ENCODE measurements at regions not wholly inside any gene's neighbourhood (a gene's known extent, or its start where the extent isn't known, plus 50 kb on each side); places are given as distances from the start of the nearest gene placed in this dataset.

DNA sequence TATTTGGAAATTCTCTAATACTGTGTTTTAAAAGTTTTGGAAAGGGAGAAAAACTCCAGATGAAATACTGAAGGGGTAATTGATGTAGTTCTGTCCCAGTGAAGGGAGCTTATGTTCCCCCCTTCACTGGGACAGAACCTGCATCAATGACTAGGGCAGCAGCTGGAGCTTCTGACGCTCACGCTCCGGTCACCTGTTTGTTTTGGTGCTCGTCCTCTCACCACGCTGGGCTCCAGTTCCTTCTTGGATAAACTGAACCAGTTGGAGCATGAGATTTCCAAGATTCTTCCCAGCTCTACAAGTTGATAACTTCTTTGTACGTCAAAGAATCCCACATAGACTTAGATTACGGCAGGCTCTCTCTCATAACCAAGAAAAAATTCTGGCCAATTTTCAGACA is 51.4 kb upstream of the HNRNPU start (continued):
- TF ChIP-seq, protein P1, sequence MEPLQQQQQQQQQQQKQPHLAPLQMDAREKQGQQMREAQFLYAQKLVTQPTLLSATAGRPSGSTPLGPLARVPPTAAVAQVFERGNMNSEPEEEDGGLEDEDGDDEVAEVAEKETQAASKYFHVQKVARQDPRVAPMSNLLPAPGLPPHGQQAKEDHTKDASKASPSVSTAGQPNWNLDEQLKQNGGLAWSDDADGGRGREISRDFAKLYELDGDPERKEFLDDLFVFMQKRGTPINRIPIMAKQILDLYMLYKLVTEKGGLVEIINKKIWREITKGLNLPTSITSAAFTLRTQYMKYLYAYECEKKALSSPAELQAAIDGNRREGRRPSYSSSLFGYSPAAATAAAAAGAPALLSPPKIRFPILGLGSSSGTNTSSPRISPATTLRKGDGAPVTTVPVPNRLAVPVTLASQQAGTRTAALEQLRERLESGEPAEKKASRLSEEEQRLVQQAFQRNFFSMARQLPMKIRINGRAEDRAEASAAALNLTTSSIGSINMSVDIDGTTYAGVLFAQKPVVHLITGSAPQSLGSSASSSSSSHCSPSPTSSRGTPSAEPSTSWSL (CRISPR knock-in tag; IDR thresholded peaks at IDR 0.05; ENCODE audit: borderline replicate concordance): no peak

DNA sequence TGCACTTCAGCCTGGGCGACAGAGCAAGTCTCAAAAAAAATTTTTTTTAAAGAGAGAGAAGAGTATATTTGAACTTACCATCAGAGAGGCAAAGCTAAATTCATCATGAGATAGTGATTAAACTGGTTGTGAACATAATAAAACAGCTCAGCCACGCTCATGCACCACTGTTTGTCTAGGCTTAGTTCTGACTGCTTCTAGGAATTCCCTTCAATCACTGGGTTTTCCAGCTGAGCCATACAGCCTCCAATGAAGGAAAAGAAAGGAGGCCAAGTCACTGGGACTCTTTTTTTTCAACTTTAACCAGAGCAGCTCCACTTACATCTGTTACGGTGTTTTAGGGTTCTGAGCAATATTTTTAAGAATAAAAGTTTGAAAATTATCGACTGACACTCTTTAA is 50.4 kb upstream of the HNRNPU start:
- ChIA-PET POLR2A (interaction anchor here (0.9 kb wide), 1 partner anchor 44 kb away, joined by 3 read pairs; no protein-coding TSS in a partner anchor), CTCF (ENCODE audit: low intra/inter-chr PET ratio) (no interaction called here)
- in situ Hi-C loops (cut with MboI): no loop called here
- H3K9me1 ChIP-seq (ENCODE audit: control insufficient read depth, insufficient read depth, low read length): no peaks in the 10 kb centered on the region
- no peak overlapping the region for H3K27ac ChIP-seq (ENCODE audit: extremely low read depth, low read depth, low read length)
- no TSS peak for BruUV-seq (replicated peaks)
- no peaks in the 10 kb centered on the region for H3K36me3 ChIP-seq (ENCODE audit: control insufficient read depth, insufficient read depth, low read length)
- ATAC-seq (no peak), DNase-seq (ENCODE audit: extremely low read depth in 1 of 4, low spot score in 3 of 4) (no peak), FAIRE-seq (no peak)
- H3K27me3 ChIP-seq (ENCODE audit: control insufficient read depth in 2 of 2, insufficient read depth in 2 of 2, low read length in 2 of 2): no peaks in the 10 kb centered on the region
- H4K20me1 ChIP-seq (replicated peaks; ENCODE audit: control insufficient read depth, insufficient read depth, low read length): no peaks in the 10 kb centered on the region
- no peak overlapping the region for H3K4me3 ChIP-seq
- intact Hi-C loops (cut with micrococcal nuclease): loop anchor here (5.0 kb wide), 1 partner anchor 128 kb away; no protein-coding TSS in a partner anchor
- H3K4me2 ChIP-seq (ENCODE audit: insufficient read depth, low read length): no peak overlapping the region
- H2AFZ ChIP-seq (ENCODE audit: low read depth, low read length): no peak overlapping the region
- no peaks in the 10 kb centered on the region for H3K79me2 ChIP-seq (ENCODE audit: control insufficient read depth, insufficient read depth, low read length)
- no peaks in the 10 kb centered on the region for H3K9me3 ChIP-seq (replicated peaks; ENCODE audit: control insufficient read depth, insufficient read depth, low read depth, low read length)
- H3K9ac ChIP-seq (ENCODE audit: insufficient read depth in 1 of 2, low read depth in 2 of 2, low read length in 2 of 2): no peak overlapping the region
- 74% methylated on average over 4 of the region's 4 CpGs for WGBS (ENCODE audit: insufficient coverage, low coverage, missing lambda C conversion rate)
- peaks cover 7% of the 10 kb centered on the region in 2 experiments; a peak in 3 of 5 replicates for H3K4me1 ChIP-seq (replicated peaks in 1 of 2; ENCODE audit: control insufficient read depth in 2 of 2, insufficient read depth in 2 of 2, low read length in 2 of 2)
- TF ChIP-seq SREBF1 (IDR thresholded peaks at IDR 0.05; ENCODE audit: borderline replicate concordance, low read depth, low read length) (no peak), MED1 (CRISPR knock-in tag; IDR thresholded peaks at IDR 0.05; ENCODE audit: borderline replicate concordance) (no peak), NFRKB (IDR thresholded peaks at IDR 0.05; ENCODE audit: low read depth) (no peak), RBM14 (IDR thresholded peaks at IDR 0.05; ENCODE audit: borderline replicate concordance, insufficient read depth, low read depth, low read length) (no peak), CREM (IDR thresholded peaks at IDR 0.05; ENCODE audit: low read depth) (no peak), XRCC5 (IDR thresholded peaks at IDR 0.05; ENCODE audit: low read depth, low read length) (no peak), HMGN3 (IDR thresholded peaks at IDR 0.05; ENCODE audit: borderline replicate concordance, extremely low read depth, insufficient read length, low read depth, low read length) (no peak), HEY1 (CRISPR knock-in tag; IDR thresholded peaks at IDR 0.05; ENCODE audit: borderline replicate concordance) (no peak), ATF1 (CRISPR knock-in tag; IDR thresholded peaks at IDR 0.05) (no peak), ATF1 (tag; IDR thresholded peaks at IDR 0.05) (no peak), TGIF2 (CRISPR knock-in tag; IDR thresholded peaks at IDR 0.05) (no peak)
- TF ChIP-seq, protein P2, sequence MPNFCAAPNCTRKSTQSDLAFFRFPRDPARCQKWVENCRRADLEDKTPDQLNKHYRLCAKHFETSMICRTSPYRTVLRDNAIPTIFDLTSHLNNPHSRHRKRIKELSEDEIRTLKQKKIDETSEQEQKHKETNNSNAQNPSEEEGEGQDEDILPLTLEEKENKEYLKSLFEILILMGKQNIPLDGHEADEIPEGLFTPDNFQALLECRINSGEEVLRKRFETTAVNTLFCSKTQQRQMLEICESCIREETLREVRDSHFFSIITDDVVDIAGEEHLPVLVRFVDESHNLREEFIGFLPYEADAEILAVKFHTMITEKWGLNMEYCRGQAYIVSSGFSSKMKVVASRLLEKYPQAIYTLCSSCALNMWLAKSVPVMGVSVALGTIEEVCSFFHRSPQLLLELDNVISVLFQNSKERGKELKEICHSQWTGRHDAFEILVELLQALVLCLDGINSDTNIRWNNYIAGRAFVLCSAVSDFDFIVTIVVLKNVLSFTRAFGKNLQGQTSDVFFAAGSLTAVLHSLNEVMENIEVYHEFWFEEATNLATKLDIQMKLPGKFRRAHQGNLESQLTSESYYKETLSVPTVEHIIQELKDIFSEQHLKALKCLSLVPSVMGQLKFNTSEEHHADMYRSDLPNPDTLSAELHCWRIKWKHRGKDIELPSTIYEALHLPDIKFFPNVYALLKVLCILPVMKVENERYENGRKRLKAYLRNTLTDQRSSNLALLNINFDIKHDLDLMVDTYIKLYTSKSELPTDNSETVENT (CRISPR knock-in tag; IDR thresholded peaks at IDR 0.05): no peak
- TF ChIP-seq, protein P3, sequence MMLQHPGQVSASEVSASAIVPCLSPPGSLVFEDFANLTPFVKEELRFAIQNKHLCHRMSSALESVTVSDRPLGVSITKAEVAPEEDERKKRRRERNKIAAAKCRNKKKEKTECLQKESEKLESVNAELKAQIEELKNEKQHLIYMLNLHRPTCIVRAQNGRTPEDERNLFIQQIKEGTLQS (IDR thresholded peaks at IDR 0.05): no peak
- TF ChIP-seq, protein P3 (CRISPR knock-in tag; conservative IDR thresholded peaks at IDR 0.05): no peak
- TF ChIP-seq, protein P4, sequence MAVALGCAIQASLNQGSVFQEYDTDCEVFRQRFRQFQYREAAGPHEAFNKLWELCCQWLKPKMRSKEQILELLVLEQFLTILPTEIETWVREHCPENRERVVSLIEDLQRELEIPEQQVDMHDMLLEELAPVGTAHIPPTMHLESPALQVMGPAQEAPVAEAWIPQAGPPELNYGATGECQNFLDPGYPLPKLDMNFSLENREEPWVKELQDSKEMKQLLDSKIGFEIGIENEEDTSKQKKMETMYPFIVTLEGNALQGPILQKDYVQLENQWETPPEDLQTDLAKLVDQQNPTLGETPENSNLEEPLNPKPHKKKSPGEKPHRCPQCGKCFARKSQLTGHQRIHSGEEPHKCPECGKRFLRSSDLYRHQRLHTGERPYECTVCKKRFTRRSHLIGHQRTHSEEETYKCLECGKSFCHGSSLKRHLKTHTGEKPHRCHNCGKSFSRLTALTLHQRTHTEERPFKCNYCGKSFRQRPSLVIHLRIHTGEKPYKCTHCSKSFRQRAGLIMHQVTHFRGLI (CRISPR knock-in tag; IDR thresholded peaks at IDR 0.05): no peak

All from K562 (cell line).